PC-9 (cell line): ENCODE measurements at regions not wholly inside any gene's neighbourhood (a gene's known extent, or its start where the extent isn't known, plus 50 kb on each side); places are given as distances from the start of the nearest gene placed in this dataset.

ENCODE experiments used
- BruUV-seq: library from RNA; stranded (reverse); fragments of 400-500 nt; replicated peaks from 2 replicates; lab custom pipeline; 2021; lab: Mats Ljungman, UMichigan
- CTCF ChIA-PET: fragments of 300-600 bp; sonication (Branson Sonifier 250); formaldehyde crosslinking; loops from one replicate; lab custom pipeline; 2022; ENCODE audit warnings: antibody characterized with exemption; lab: Charles Lee
- POLR2A ChIA-PET: fragments of 300-600 bp; sonication (Branson Sonifier 250); formaldehyde crosslinking; loops from one replicate; lab custom pipeline; 2022; ENCODE audit warnings: antibody characterized with exemption; ENCODE audit not compliant: unreplicated experiment; lab: Charles Lee
- DNase-seq, 2 experiments: peaks; one replicate each; pipeline versions ENCODE4 v3.0.0 to v3.0.0-alpha.2; 2015 to 2022; ENCODE audit warnings: mixed read lengths in 1 of 2
- H2AFZ ChIP-seq: fragments of 200-600 bp; sonication (generic); 2 replicates; pipeline ENCODE4 v1.8.1; 2017; ENCODE audit warnings: antibody characterized with exemption
- H3F3A ChIP-seq: fragments of 200-600 bp; sonication (generic); 2 replicates; pipeline ENCODE4 v1.8.1; 2017; ENCODE audit warnings: antibody characterized with exemption, mild to moderate bottlenecking, low read depth; ENCODE audit not compliant: insufficient read depth
- H3K27ac ChIP-seq: fragments of 200-600 bp; sonication (generic); 2 replicates; pipeline ENCODE4 v1.6.1; 2016; ENCODE audit warnings: mixed run types
- H3K27me3 ChIP-seq: fragments of 200-600 bp; sonication (generic); 2 replicates; pipeline ENCODE4 v1.6.1; 2016; ENCODE audit warnings: low read depth, mixed run types; ENCODE audit not compliant: insufficient read depth
- H3K36me3 ChIP-seq: fragments of 200-600 bp; sonication (generic); 2 replicates; pipeline ENCODE4 v1.6.1; 2016; ENCODE audit warnings: low read depth, mixed run types
- H3K4me1 ChIP-seq: fragments of 200-600 bp; sonication (generic); replicated peaks from 2 replicates; pipeline ENCODE4 v1.6.1; 2016; ENCODE audit warnings: mixed run types; ENCODE audit not compliant: insufficient read depth
- H3K4me2 ChIP-seq: fragments of 200-600 bp; sonication (generic); 2 replicates; pipeline ENCODE4 v1.6.1; 2017; ENCODE audit warnings: mixed run types
- H3K4me3 ChIP-seq: fragments of 200-600 bp; sonication (generic); 2 replicates; pipeline ENCODE4 v1.6.1; 2016; ENCODE audit warnings: mixed run types
- H3K79me2 ChIP-seq: fragments of 200-600 bp; sonication (generic); 2 replicates; pipeline ENCODE4 v1.6.1; 2017; ENCODE audit warnings: low read depth, mixed run types
- H3K9me2 ChIP-seq: fragments of 200-600 bp; sonication (generic); 2 replicates; pipeline ENCODE4 v1.8.1; 2017; ENCODE audit warnings: mild to moderate bottlenecking; ENCODE audit not compliant: insufficient read depth
- H3K9me3 ChIP-seq: fragments of 200-600 bp; sonication (generic); 2 replicates; pipeline ENCODE4 v1.8.1; 2016; ENCODE audit warnings: low read depth; ENCODE audit not compliant: insufficient read depth
- H4K20me1 ChIP-seq: fragments of 200-600 bp; sonication (generic); 2 replicates; pipeline ENCODE4 v1.8.1; 2017; ENCODE audit not compliant: insufficient read depth
- EZH2 ChIP-seq: fragments of 200-600 bp; sonication (generic); IDR thresholded peaks from 2 replicates; pipeline ENCODE4 v1.8.0; 2017; ENCODE audit warnings: antibody characterized with exemption, low read depth
- intact Hi-C: fragments of 100-400 bp; cut with micrococcal nuclease; formaldehyde crosslinking; loops from one replicate; pipeline ENCODE4 v1.10.0; 2022; ENCODE audit not compliant: unreplicated experiment
- TF ChIP-seq, protein P1 (sequence below): fragments of 200-600 bp; sonication (generic); conservative IDR thresholded peaks from 2 replicates; pipeline ENCODE4 v1.6.1; 2017; ENCODE audit warnings: mixed run types, antibody characterized with exemption, mild to moderate bottlenecking, moderate library complexity

DNA sequence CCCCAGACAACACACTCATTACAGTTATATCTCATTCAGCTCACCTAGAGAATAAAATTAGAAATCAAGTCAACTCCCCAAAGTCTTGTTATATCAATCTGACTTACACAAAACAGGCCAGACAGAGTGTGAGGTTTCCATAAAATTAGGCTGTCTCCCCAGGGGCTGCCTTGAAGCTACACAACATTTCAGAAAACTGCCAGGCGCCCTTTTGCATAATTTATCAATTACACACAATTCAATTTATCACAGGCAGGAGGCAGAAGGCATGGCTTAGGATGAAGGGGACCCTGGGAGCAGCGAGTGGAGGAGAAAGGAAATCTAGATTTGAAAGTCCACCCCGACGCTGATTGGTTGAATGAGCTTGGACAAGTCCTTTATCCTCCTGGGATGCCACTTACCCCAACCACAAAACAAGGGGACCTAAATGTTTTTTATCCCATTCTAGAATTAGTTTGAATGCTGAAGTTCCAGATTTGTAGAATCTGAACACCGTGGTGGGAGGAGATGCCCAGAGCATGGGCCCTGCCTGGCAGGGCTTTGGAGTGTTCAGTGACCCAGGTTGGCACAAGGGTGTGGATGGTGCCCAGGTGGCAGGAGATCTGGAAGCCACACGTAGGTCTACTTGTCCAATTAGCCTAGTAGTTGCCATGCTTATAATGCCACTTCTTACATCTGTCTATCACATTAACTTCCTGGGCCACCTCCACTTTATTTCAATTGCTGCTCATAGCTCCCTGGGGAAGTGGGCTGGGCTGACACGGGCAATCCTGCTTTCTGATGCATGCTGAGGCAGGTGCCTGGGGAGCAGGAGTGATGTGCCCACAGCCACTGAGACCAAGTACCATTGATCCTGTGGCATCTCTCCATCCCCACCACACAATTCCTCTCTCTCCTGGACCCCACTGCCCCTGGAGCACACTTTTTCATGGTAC lies 119.8 kb upstream of the TLE3 start:
- DNase-seq: no peak
- TF ChIP-seq, protein P1, sequence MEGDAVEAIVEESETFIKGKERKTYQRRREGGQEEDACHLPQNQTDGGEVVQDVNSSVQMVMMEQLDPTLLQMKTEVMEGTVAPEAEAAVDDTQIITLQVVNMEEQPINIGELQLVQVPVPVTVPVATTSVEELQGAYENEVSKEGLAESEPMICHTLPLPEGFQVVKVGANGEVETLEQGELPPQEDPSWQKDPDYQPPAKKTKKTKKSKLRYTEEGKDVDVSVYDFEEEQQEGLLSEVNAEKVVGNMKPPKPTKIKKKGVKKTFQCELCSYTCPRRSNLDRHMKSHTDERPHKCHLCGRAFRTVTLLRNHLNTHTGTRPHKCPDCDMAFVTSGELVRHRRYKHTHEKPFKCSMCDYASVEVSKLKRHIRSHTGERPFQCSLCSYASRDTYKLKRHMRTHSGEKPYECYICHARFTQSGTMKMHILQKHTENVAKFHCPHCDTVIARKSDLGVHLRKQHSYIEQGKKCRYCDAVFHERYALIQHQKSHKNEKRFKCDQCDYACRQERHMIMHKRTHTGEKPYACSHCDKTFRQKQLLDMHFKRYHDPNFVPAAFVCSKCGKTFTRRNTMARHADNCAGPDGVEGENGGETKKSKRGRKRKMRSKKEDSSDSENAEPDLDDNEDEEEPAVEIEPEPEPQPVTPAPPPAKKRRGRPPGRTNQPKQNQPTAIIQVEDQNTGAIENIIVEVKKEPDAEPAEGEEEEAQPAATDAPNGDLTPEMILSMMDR: no peak
- no peak for TF ChIP-seq EZH2
- no peak overlapping the region for H3K27ac ChIP-seq
- H3K4me1 ChIP-seq: no peaks in the 10 kb centered on the region
- no peaks in the 10 kb centered on the region for H3F3A ChIP-seq
- no peaks in the 10 kb centered on the region for H3K79me2 ChIP-seq
- POLR2A ChIA-PET: no interaction called here
- no peaks in the 10 kb centered on the region for H3K36me3 ChIP-seq
- H4K20me1 ChIP-seq: no peaks in the 10 kb centered on the region
- no peaks in the 10 kb centered on the region for H3K27me3 ChIP-seq
- intact Hi-C loops: no loop called here
- CTCF ChIA-PET: no interaction called here
- no peak overlapping the region for H2AFZ ChIP-seq
- no TSS peak for BruUV-seq
- no peaks in the 10 kb centered on the region for H3K9me3 ChIP-seq
- H3K4me2 ChIP-seq: no peak overlapping the region
- no peaks in the 10 kb centered on the region for H3K9me2 ChIP-seq
- no peak overlapping the region for H3K4me3 ChIP-seq

DNA sequence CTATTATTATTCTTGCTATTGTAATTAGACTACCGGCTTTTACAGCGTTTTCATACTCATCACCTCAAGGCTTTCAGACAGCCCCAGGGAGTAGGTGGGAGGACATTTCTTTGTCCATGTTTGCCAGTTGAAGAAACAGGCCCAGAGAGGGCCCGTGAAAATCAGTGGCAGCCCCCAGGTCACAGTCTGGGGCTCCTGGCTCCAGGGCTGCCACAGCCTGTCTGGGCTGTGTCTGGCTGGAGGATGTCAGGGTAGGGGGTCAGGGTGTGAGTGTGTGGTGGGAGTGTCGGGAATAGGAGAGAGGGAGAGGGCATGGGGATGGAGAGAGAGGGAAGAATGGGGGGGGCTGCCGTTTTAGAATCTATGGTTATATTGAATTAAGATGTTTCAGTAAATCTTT lies 118.2 kb upstream of the TLE3 start:
- no peaks in the 10 kb centered on the region for H4K20me1 ChIP-seq
- no peaks in the 10 kb centered on the region for H3K4me1 ChIP-seq
- DNase-seq: no peak
- no TSS peak for BruUV-seq
- no peak overlapping the region for H3K4me2 ChIP-seq
- POLR2A ChIA-PET: no interaction called here
- no peaks in the 10 kb centered on the region for H3K27me3 ChIP-seq
- intact Hi-C loops: no loop called here
- H3F3A ChIP-seq: no peaks in the 10 kb centered on the region
- H3K4me3 ChIP-seq: no peak overlapping the region
- H3K79me2 ChIP-seq: no peaks in the 10 kb centered on the region
- H3K9me3 ChIP-seq: no peaks in the 10 kb centered on the region
- TF ChIP-seq EZH2: no peak
- TF ChIP-seq, protein P1: no peak
- H2AFZ ChIP-seq: no peak overlapping the region
- H3K36me3 ChIP-seq: no peaks in the 10 kb centered on the region
- CTCF ChIA-PET: no interaction called here
- no peaks in the 10 kb centered on the region for H3K9me2 ChIP-seq
- no peak overlapping the region for H3K27ac ChIP-seq

DNA sequence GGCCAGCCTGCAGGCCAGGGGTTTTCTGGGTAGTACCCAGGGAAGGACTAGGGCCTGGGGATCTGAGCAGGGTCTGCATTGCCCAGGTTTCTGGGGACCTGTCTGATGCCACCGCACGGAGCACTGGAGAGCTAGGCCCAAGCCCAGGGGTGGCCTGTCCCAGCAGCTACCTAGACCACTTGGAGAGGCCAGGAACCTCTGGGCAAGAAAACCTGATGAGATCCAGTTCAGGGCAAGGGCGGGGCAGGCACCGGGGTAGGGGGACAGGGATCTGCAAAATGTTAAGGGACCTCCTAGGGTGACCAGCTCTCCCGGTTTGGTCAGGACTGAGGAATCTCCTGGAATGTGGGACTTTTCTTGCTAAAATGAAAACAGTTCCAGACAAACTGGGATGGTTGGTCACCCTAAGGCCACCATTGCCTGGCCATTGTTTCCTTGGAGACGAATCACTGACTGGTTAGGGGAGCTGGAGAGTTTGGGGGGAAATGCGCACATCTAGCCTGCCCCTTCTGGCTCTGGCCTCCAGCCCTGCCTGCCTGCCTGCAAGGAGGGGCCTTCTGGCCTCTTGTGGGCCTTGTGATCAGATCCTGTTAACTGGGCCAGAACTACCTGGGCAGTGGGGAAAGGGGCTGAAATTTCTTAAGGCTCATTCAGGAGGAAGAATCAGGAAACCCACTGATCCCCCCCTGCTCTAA lies 117.4 kb upstream of the TLE3 start:
- no peaks in the 10 kb centered on the region for H3K27me3 ChIP-seq
- no peak overlapping the region for H3K27ac ChIP-seq
- BruUV-seq: no TSS peak
- H3K36me3 ChIP-seq: no peaks in the 10 kb centered on the region
- TF ChIP-seq, protein P1: no peak
- no peak overlapping the region for H3K4me2 ChIP-seq
- H3K9me3 ChIP-seq: no peaks in the 10 kb centered on the region
- no peaks in the 10 kb centered on the region for H4K20me1 ChIP-seq
- intact Hi-C loops: no loop called here
- ChIA-PET POLR2A (interaction anchor here (0.6 kb wide), 1 partner anchor 584 kb away, joined by 4 read pairs; no protein-coding TSS in a partner anchor), CTCF (no interaction called here)
- no peaks in the 10 kb centered on the region for H3F3A ChIP-seq
- no peak overlapping the region for H3K4me3 ChIP-seq
- no peak overlapping the region for H2AFZ ChIP-seq
- H3K4me1 ChIP-seq: no peaks in the 10 kb centered on the region
- DNase-seq: no peak
- H3K79me2 ChIP-seq: no peaks in the 10 kb centered on the region
- H3K9me2 ChIP-seq: no peaks in the 10 kb centered on the region
